SH-SY5Y (cell line): ENCODE measurements at regions not wholly inside any gene's neighbourhood (a gene's known extent, or its start where the extent isn't known, plus 50 kb on each side); places are given as distances from the start of the nearest gene placed in this dataset.

Source experiments
- GATA2 ChIP-seq: IDR thresholded peaks from 2 replicates; pipeline ENCODE4 v1.6.1; 2011; ENCODE audit warnings: mild to moderate bottlenecking, low read depth, low read length
- GATA3 ChIP-seq: IDR thresholded peaks from 2 replicates; pipeline ENCODE4 v1.6.1; 2011; ENCODE audit warnings: low read depth, mild to moderate bottlenecking, low read length, moderate library complexity

DNA sequence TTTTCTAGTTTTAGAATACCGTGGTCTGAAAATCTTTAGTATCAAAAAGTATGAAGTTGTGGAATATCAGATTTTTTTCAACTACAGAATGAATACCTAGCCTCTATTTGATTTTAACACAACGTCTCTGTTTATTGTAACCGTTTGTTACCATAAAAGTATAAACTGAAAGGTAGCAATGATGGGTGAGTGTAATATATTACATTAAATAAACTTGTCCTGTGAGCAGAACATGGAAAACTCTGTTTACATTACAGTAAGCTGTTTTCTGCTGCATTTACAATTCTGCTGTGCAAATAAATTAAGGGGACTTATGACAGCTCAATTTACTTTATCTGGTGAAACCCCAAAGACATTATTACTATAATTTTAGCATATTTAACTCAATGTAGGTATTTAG lies 62.5 kb downstream of the CHRM3 start:
- TF ChIP-seq GATA2 (no peak), GATA3 (no peak)
